DLD1 (cell line): ENCODE measurements at regions not wholly inside any gene's neighbourhood (a gene's known extent, or its start where the extent isn't known, plus 50 kb on each side); places are given as distances from the start of the nearest gene placed in this dataset.

Experiments
- in situ Hi-C: cut with HindIII; loops from 2 replicates; pipeline ENCODE4 v1.10.0; 2017; ENCODE audit warnings: low sequenced_read_pairs

DNA sequence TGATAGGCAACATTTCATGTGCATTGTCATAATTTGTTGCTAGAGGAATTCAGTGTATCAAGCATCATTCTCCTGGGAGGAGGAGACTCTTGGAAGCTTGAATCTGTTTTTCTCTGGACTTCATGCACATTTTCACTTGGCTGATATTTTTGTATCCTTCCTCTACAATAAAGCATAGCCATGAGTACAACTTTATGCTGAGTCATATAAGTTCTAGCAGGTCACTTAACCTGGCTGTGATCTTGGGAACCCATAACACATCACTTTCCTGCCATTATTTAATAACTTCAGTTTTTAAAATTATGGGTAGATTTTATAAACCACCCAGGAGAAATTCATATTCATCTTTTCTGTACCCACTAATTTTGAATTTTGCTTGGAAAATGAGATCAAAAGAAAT is 203.0 kb upstream of the CD96 start:
- in situ Hi-C loops = no loop called here

GRCh38 chr3:111351334-111351733 is 190.7 kb upstream of the CD96 start:
- in situ Hi-C loops = no loop called here

DNA sequence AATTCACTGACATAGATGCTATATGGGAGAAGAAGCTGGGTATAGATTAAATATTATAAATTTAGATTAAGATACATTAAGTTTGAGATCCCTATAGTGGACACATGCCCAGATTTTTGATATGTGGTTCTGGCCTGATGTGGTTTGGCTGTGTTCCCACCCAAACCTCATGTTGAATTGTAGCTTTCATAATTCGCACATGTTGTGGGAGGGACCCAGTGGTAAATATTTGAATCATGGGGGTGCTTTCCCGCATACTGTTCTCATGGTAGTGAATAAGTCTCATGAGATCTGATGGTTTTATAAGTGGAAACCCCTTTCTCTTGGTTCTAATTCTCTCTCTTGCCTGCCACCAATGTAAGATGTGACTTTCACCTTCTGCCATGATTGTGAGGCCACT is 189.4 kb upstream of the CD96 start:
- in situ Hi-C loops = no loop called here

GRCh38 chr3:111359261-111360030 is 182.6 kb upstream of the CD96 start:
- in situ Hi-C loops = no loop called here

DNA sequence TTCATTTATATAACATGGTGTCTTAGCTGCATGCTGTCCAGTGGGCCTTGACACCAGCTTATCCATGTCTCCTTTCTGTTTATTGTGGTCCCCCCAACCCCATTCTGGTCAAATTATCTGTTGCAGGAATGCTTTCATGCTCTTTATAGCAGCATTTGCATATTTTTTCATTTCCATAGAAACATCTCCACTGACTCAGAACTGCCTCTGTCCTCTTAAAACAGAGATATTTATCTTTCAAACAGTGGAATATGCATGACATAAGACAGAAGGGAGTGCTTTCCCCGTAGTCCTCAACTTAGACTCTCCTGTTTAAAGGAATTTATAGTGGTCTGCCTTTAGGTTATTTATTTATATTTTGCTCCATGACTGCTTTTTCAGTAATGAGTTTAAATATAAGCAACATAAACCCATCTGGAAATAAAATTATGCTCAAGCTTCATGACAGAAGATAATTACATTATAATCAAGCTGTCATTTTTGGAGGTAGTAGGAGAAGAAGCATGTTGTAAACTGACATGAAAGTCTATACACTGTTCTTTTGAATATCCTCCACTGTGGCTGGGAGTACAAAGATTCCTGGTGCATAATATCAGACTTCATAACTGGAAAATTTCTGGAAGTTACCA is 179.5 kb upstream of the CD96 start:
- in situ Hi-C loops = no loop called here

GRCh38 chr3:111366515-111366914 is 175.5 kb upstream of the CD96 start:
- in situ Hi-C loops = no loop called here

- in situ Hi-C loops = no loop called here
Observed at GRCh38 chr3:111368056-111368455, 173.9 kb upstream of the CD96 start.

GRCh38 chr3:111369958-111370357 is 172.0 kb upstream of the CD96 start:
- in situ Hi-C loops = no loop called here

DNA sequence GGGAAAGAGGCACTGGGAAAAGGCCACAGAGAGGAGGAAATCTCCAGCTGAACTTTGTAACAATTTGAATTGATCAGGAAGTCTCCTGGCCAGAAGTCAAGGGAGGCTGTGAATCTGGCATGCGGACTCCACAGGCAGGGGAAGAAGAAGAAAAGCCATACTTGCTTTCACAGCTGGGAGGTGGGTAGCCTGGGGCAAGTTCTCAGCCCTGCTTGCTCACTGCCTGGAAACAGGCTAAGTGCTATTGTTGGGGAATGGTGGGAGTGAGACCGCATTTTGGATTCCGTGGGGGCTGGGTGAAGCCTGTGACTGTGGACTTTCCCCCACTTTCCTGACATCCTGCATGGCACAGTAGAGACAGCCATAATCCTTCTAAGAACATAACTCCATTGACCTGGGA is 168.8 kb upstream of the CD96 start:
- in situ Hi-C loops = no loop called here

DNA sequence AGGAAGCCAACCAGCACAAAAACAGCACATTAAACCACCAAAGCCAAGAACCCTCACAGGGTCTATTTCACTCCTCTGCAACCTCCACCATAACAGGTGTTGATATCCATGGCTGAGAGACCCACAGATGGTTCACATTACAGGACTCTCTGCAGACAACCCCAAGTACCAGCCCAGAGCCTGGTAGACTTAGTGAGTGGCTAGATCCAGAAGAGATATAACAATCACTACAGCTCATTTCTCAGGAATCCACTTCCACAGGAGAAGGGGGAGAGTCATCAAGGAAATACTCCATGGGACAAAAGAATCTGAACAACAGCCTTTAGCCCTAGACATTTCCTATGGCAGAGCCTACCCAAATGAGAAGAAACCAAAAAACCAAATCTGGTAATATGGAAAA is 168.1 kb upstream of the CD96 start:
- in situ Hi-C loops = no loop called here

DNA sequence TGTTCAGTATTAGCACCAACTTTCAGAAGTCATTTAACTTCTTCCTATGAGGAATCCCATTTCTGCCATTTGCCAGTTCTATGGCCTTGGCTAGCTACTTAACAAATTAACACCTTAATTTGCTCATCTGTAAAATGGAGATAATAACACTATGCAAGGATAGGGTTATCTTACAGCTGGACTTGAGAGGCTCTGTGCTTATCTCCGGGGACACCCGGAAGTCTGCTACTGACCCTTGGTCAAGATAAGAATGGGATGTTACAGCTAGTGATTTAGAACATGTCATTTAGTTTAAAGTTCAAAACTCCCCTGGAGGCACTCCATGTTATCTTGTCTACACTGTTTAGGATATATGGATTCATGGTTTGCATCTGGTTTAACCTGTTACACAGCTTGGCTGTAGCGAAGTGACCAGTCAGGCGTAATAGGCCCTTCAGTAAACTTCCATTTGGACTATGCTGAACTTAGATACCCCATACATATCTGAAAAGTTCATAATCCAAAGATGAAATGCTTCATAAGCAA is 156.0 kb upstream of the CD96 start:
- in situ Hi-C loops = no loop called here

GRCh38 chr3:111392894-111393398 is 149.1 kb upstream of the CD96 start:
- in situ Hi-C loops = no loop called here

DNA sequence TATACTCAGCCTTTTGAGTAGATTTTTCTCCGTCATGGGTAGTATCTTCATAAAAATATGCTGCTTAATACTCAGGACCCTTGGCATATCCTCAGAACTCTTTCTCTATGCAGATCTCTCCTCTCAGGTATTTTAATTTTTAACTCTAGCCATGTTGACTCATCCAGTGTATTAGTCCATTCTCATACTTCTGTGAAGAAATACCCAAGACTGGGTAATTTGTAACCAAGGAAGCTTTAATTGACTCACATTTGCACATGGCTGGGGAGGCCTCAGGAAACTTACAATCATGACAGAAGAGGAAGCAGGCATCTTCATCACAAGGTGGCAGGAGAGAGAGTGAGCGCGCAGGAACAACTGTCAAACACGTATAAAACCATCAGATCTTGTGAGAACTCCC is 129.3 kb upstream of the CD96 start:
- in situ Hi-C loops = no loop called here

GRCh38 chr3:111414531-111414930 is 127.5 kb upstream of the CD96 start:
- in situ Hi-C loops = no loop called here

DNA sequence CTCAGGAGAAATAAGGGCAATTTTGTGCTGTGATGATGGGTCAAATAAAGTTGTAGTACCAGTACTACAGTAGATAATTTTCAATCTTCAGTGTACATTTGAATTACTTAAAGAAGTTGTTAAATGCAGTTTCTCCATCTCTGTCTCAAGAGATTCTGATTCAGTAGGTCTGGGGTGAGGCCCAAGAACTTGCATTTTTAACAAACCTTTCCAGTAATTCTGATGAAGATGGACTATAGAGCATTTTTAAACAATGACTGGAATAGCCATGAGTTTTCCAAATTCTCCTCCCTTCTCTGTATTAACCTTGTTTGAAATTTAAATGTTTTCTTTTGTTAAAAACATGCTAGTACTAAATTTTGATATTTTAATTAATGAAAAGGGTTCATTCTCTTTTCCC is 127.0 kb upstream of the CD96 start:
- in situ Hi-C loops = no loop called here

DNA sequence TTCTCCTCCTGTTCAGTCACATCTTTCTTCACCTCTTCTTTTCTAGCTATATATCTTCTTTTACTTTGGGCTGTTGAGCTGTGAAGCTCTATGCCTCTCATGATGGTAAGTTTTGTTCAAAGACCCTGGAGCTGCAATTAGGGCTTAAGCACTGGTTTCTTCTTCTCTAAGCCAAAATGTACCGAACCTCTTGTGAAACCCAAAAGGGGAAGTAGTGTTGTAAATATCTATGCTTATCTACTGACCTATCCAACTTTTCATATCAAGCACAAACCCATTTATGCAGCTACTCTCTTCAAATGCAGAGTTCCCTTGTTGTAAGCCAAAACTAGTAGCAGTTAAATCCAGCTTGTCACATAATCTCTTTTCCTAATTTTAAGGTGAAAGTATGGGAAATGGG is 123.6 kb upstream of the CD96 start:
- in situ Hi-C loops = no loop called here

DNA sequence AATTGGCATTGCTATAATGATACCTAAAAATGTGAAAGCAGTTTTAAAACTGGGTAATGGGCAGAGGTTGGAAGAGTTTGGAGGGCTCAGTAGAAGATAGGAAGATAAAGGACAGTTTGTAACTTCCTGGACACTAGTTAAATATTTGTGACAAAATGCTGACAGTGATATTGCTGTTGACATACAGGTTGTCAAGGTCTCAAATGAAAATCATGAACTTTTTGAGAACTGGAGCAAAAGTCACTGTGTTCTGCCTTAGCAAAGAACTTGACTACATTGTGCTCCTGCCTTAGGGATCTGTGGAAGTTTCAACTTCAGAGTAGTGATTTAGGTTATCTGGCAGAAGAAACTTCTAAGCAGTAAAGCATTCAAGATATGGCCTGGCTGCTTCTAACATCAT is 113.7 kb upstream of the CD96 start:
- in situ Hi-C loops = no loop called here

- in situ Hi-C loops = no loop called here
Observed at GRCh38 chr3:111434941-111435622, 106.9 kb upstream of the CD96 start.

DNA sequence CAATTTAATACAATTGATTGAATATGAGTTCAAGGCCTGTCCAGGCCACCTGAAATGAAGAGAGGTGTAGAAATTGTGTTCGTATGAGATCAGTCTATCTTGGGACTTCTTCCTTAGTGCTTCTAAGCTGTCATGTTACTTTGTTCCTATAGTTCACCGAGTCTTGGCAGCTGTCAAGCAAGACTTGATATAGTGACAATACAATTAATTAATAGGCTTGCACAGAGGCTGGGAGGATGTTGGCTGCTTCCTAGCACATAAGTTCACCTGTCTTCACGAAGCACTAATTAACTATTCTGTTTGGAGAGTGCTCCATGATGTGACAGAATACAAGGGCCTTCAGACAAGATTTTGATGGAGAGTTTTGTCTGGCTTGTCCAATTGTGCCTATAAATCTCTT is 103.7 kb upstream of the CD96 start:
- in situ Hi-C loops = no loop called here

DNA sequence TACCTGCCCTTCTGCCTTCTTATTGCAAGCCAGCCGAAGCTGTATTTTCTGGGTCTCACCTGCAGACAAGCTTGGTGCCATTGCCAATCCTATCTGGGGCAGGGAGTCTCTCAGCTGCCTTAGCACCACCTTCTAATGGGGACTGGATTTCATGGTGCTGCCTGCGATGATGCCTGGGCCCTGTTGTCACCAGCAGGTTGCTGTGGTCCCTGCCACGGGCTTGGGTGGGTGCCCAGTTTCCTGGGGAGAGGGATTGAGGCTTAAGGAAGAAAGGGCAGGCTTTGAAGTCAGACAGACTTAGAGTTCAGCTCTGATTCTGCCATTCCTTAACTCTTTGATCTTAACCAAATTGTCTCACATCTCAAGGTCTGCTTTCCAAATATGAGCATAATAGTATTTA is 87.4 kb upstream of the CD96 start:
- in situ Hi-C loops = no loop called here

DNA sequence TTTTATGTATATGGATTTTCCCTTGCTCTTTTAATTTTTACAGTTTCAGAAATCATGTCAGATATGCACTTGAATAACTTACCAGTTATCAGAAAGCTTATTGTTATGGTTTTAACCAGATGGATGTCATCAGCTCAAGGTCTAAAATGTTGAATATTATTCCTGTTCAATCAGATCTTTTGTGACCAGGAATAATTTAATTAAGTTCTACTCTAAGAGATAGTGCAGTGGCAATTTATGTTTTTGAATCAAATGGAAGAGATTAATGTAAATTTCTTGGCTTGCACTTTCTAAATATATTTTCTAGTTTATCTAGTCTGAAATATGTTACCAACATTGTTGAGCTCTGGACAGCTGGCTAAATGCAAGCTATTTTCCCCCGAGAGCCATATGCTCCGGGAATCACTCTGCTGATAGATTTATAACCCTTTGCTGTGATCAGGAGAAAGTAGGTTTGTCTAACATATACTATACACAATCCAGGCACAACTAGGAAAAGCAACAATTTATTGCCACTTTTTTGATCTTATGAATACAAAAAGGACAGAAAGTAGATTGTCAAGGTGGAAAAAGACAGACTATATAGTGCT is 76.8 kb upstream of the CD96 start:
- in situ Hi-C loops = no loop called here
